HUES64 (cell line): ENCODE measurements at regions not wholly inside any gene's neighbourhood (a gene's known extent, or its start where the extent isn't known, plus 50 kb on each side); places are given as distances from the start of the nearest gene placed in this dataset.
"Not testable (repeated sequence)": the region's sequence is repeated elsewhere in the genome, so short reads cannot be mapped to it uniquely, and the experiment has no call there.

Experiments
- H3K27ac ChIP-seq: 2 replicates; pipeline ENCODE4 v1.7.0; 2013; ENCODE audit warnings: low read depth, low read length, inconsistent platforms
- H3K27me3 ChIP-seq: 2 replicates; pipeline ENCODE4 v1.6.1; 2013; ENCODE audit warnings: mild to moderate bottlenecking, low read length; ENCODE audit not compliant: insufficient read depth
- H3K36me3 ChIP-seq: 2 replicates; pipeline ENCODE4 v1.6.1; 2013; ENCODE audit warnings: mild to moderate bottlenecking, low read length; ENCODE audit not compliant: insufficient read depth
- H3K4me1 ChIP-seq: 2 replicates; pipeline ENCODE4 v1.6.1; 2013; ENCODE audit warnings: mild to moderate bottlenecking, low read length, moderate library complexity; ENCODE audit not compliant: insufficient read depth
- H3K4me3 ChIP-seq: 2 replicates; pipeline ENCODE4 v1.5.1; 2013; ENCODE audit warnings: mild to moderate bottlenecking, low read length, moderate library complexity
- H3K9ac ChIP-seq: 2 replicates; pipeline ENCODE4 v1.6.1; 2013; ENCODE audit warnings: mild to moderate bottlenecking, low read depth, low read length
- H3K9me3 ChIP-seq: 2 replicates; pipeline ENCODE4 v1.6.1; 2013; ENCODE audit warnings: low read depth, low read length; ENCODE audit not compliant: insufficient read depth
- WGBS: fragments of 150-250, 120-280 bp; methylation state at CpG from one replicate; pipeline ENCODE4 v1.1.7; 2013; ENCODE audit warnings: missing lambda C conversion rate; 5-methylcytosine and 5-hydroxymethylcytosine counted together

GRCh38 chr5:153939101-153939500 is 99.6 kb downstream of the FAM114A2 start:
- WGBS: 97% methylated on average over 3 of the region's 3 CpGs
- Histone ChIP-seq H3K36me3 (0 out of 2 replicates have a peak, but pooled peaks cover 6% of the 10 kb centered on the region), H3K9ac (no peak overlapping the region), H3K4me3 (no peak overlapping the region), H3K9me3 (peaks cover 64% of the 10 kb centered on the region), H3K27me3 (no peaks in the 10 kb centered on the region), H3K27ac (peak overlapping the region; percentile 38; the same call in 1 of the 2 replicates), H3K4me1 (no peaks in the 10 kb centered on the region; the same call in 1 of the 2 replicates)

GRCh38 chr5:153938191-153938842 is 100.4 kb downstream of the FAM114A2 start:
- 0 out of 2 replicates have a peak, but pooled peaks cover 6% of the 10 kb centered on the region for H3K36me3 ChIP-seq

GRCh38 chr5:153937661-153938060 is 101.0 kb downstream of the FAM114A2 start:
- H3K36me3 ChIP-seq: 0 out of 2 replicates have a peak, but pooled peaks cover 6% of the 10 kb centered on the region
- no peak overlapping the region for H3K27ac ChIP-seq
- WGBS: 95% methylated on average over 2 of the region's 2 CpGs
- no peak overlapping the region for H3K4me3 ChIP-seq
- H3K9ac ChIP-seq: no peak overlapping the region
- H3K27me3 ChIP-seq: no peaks in the 10 kb centered on the region
- H3K4me1 ChIP-seq: no peaks in the 10 kb centered on the region; the same call in 1 of the 2 replicates
- peaks cover 58% of the 10 kb centered on the region for H3K9me3 ChIP-seq

More at GRCh38 chr5:153938191-153938842, 100.4 kb downstream of the FAM114A2 start:
- Histone ChIP-seq H3K27ac (peak overlapping the region; percentile 38; the same call in 1 of the 2 replicates), H3K4me3 (no peak overlapping the region), H3K27me3 (no peaks in the 10 kb centered on the region), H3K4me1 (no peaks in the 10 kb centered on the region; the same call in 1 of the 2 replicates), H3K9me3 (peaks cover 58% of the 10 kb centered on the region), H3K9ac (no peak overlapping the region)

GRCh38 chr5:153935151-153935550 is 103.6 kb downstream of the FAM114A2 start:
- H3K36me3 ChIP-seq, H3K4me3 ChIP-seq, H3K4me1 ChIP-seq, H3K27me3 ChIP-seq, H3K9ac ChIP-seq, H3K27ac ChIP-seq: not testable (repeated sequence)
- peaks cover 34% of the 10 kb centered on the region for H3K9me3 ChIP-seq
- WGBS: 93% methylated on average over 2 of the region's 2 CpGs

- Histone ChIP-seq H3K36me3 (no peaks in the 10 kb centered on the region), H3K27me3 (no peaks in the 10 kb centered on the region), H3K9ac (no peak overlapping the region), H3K27ac (no peak overlapping the region), H3K4me3 (no peak overlapping the region), H3K4me1 (no peaks in the 10 kb centered on the region), H3K9me3 (no peaks in the 10 kb centered on the region)
Measured at GRCh38 chr5:153926201-153926600, 112.5 kb downstream of the FAM114A2 start.

- Histone ChIP-seq H3K9me3 (0 out of 2 replicates have a peak, but pooled peaks cover 3% of the 10 kb centered on the region), H3K36me3 (no peaks in the 10 kb centered on the region), H3K4me1 (no peaks in the 10 kb centered on the region), H3K27me3 (no peaks in the 10 kb centered on the region), H3K27ac (no peak overlapping the region), H3K9ac (no peak overlapping the region), H3K4me3 (no peak overlapping the region)
- 93% methylated on average over 1 of the region's 1 CpG for WGBS
Measured at GRCh38 chr5:153919161-153919560, 119.5 kb downstream of the FAM114A2 start.

GRCh38 chr5:153907170-153907775 is 131.4 kb downstream of the FAM114A2 start:
- Histone ChIP-seq H3K9me3 (no peaks in the 10 kb centered on the region), H3K36me3 (no peaks in the 10 kb centered on the region), H3K4me3 (no peak overlapping the region), H3K27ac (no peak overlapping the region), H3K27me3 (no peaks in the 10 kb centered on the region), H3K4me1 (no peaks in the 10 kb centered on the region), H3K9ac (no peak overlapping the region)

GRCh38 chr5:153905219-153905618 is 133.5 kb downstream of the FAM114A2 start:
- Histone ChIP-seq H3K9me3 (no peaks in the 10 kb centered on the region), H3K9ac (no peak overlapping the region), H3K27me3 (no peaks in the 10 kb centered on the region), H3K36me3 (no peaks in the 10 kb centered on the region), H3K4me1 (no peaks in the 10 kb centered on the region), H3K4me3 (no peak overlapping the region), H3K27ac (no peak overlapping the region)
- WGBS: 100% methylated on average over 1 of the region's 1 CpG

GRCh38 chr5:153903321-153903720 is 135.4 kb downstream of the FAM114A2 start:
- Histone ChIP-seq H3K9ac (no peak overlapping the region), H3K4me1 (no peaks in the 10 kb centered on the region), H3K4me3 (no peak overlapping the region), H3K9me3 (no peaks in the 10 kb centered on the region), H3K36me3 (no peaks in the 10 kb centered on the region), H3K27ac (no peak overlapping the region), H3K27me3 (no peaks in the 10 kb centered on the region)
- 82% methylated on average over 1 of the region's 1 CpG for WGBS

GRCh38 chr5:153902016-153902415 is 136.7 kb downstream of the FAM114A2 start:
- no peaks in the 10 kb centered on the region for H3K27me3 ChIP-seq
- H3K4me1 ChIP-seq: no peaks in the 10 kb centered on the region
- H3K27ac ChIP-seq: no peak overlapping the region
- H3K4me3 ChIP-seq: no peak overlapping the region
- H3K36me3 ChIP-seq: no peaks in the 10 kb centered on the region
- WGBS: 93% methylated on average over 1 of the region's 1 CpG
- H3K9me3 ChIP-seq: no peaks in the 10 kb centered on the region
- no peak overlapping the region for H3K9ac ChIP-seq

GRCh38 chr5:153901449-153901848 is 137.3 kb downstream of the FAM114A2 start:
- Histone ChIP-seq H3K9me3 (no peaks in the 10 kb centered on the region), H3K27me3 (no peaks in the 10 kb centered on the region), H3K36me3 (no peaks in the 10 kb centered on the region), H3K27ac (no peak overlapping the region), H3K4me3 (no peak overlapping the region), H3K9ac (no peak overlapping the region), H3K4me1 (no peaks in the 10 kb centered on the region)
- WGBS: 94% methylated on average over 3 of the region's 3 CpGs
